Osteoblast (primary cell): ENCODE measurements at regions not wholly inside any gene's neighbourhood (a gene's known extent, or its start where the extent isn't known, plus 50 kb on each side); places are given as distances from the start of the nearest gene placed in this dataset.

ENCODE experiments used
- DNase-seq: peaks from one replicate; pipeline ENCODE4 v3.0.0; 2011; ENCODE audit warnings: low spot score, mixed read lengths; ENCODE audit not compliant: insufficient read length; ENCODE audit errors: missing footprints
- H2AFZ ChIP-seq: 2 replicates; pipeline ENCODE4 v1.6.0; 2011; ENCODE audit warnings: mild to moderate bottlenecking, low read length
- H3K27ac ChIP-seq: 2 replicates; pipeline ENCODE4 v1.5.1; 2011; ENCODE audit warnings: mild to moderate bottlenecking, low read depth, low read length, moderate library complexity
- H3K27me3 ChIP-seq: 2 replicates; pipeline ENCODE4 v1.6.0; 2012; ENCODE audit warnings: mild to moderate bottlenecking, control low read depth, inconsistent platforms, low read length, moderate library complexity; ENCODE audit not compliant: insufficient read depth
- H3K36me3 ChIP-seq: 2 replicates; pipeline ENCODE4 v1.5.1; 2011; ENCODE audit warnings: mild to moderate bottlenecking, low read length, control low read depth, moderate library complexity; ENCODE audit not compliant: insufficient read depth
- H3K4me1 ChIP-seq: 2 replicates; pipeline ENCODE4 v1.5.1; 2011; ENCODE audit warnings: mild to moderate bottlenecking, low read length, control low read depth, moderate library complexity; ENCODE audit not compliant: insufficient read depth
- H3K4me2 ChIP-seq: 2 replicates; pipeline ENCODE4 v1.6.0; 2011; ENCODE audit warnings: mild to moderate bottlenecking, low read length; ENCODE audit not compliant: insufficient read depth
- H3K4me3 ChIP-seq: fragments of 200-600 bp; sonication (generic); 3 replicates; pipeline ENCODE4 v1.5.1; 2012; ENCODE audit warnings: mild to moderate bottlenecking, low read length, inconsistent platforms; ENCODE audit not compliant: insufficient read depth
- H3K79me2 ChIP-seq: 2 replicates; pipeline ENCODE4 v1.6.0; 2012; ENCODE audit warnings: mild to moderate bottlenecking, low read length, control low read depth, inconsistent platforms; ENCODE audit not compliant: insufficient read depth
- H3K9me3 ChIP-seq: 2 replicates; pipeline ENCODE4 v1.5.1; 2011; ENCODE audit warnings: low read depth, low read length, control low read depth
- H4K20me1 ChIP-seq: 2 replicates; pipeline ENCODE4 v1.6.0; 2012; ENCODE audit warnings: mild to moderate bottlenecking, low read length, control low read depth; ENCODE audit not compliant: insufficient read depth
- TF ChIP-seq, protein P1 (sequence below): IDR thresholded peaks from 2 replicates; pipeline ENCODE4 v1.5.1; 2011; ENCODE audit warnings: mild to moderate bottlenecking, low read depth, low read length, moderate library complexity; ENCODE audit errors: extremely low read depth

DNA sequence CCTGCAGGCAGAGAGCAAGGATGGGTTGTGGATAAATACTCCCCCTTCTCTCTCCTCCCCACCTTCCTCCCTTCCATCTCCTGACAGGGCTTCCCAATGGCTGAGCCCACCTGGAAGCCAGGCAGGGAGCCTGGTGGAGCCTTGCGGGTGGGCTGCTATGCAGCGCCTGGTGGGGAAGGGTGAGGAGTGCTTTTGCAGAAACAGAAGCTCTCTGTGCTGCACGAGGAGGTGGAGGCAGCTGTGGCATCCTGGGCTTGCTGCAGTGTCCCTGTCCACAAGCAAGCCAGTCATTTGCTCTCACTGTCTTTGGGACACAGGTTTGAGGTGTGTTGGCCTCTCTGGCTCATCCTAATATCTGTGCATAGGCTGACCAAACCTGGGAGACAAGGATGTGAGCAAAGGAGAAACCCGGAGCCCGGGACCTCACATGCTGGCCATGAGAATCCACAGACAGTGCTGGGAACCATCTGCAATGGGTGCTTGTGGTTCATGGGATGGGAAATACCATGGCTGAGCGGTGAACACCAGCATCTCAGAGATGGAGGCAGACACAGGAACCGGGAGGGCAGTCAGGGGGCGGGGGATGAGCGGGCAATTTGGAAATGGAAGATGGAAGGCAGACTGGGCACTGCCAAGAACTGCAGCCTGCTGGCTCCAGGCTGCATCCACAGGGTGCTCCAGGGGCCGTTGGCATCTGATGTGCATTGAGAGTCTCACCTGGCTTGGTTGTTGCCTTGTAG is 364.2 kb downstream of the GLRX3 start:
- Histone ChIP-seq H3K79me2 (no peaks in the 10 kb centered on the region), H2AFZ (no peak overlapping the region), H4K20me1 (no peaks in the 10 kb centered on the region), H3K27me3 (no peaks in the 10 kb centered on the region), H3K4me1 (no peaks in the 10 kb centered on the region), H3K36me3 (no peaks in the 10 kb centered on the region), H3K4me2 (no peak overlapping the region), H3K9me3 (peaks cover 3% of the 10 kb centered on the region), H3K4me3 (no peak overlapping the region), H3K27ac (no peak overlapping the region)
- no peak for DNase-seq
- TF ChIP-seq, protein P1, sequence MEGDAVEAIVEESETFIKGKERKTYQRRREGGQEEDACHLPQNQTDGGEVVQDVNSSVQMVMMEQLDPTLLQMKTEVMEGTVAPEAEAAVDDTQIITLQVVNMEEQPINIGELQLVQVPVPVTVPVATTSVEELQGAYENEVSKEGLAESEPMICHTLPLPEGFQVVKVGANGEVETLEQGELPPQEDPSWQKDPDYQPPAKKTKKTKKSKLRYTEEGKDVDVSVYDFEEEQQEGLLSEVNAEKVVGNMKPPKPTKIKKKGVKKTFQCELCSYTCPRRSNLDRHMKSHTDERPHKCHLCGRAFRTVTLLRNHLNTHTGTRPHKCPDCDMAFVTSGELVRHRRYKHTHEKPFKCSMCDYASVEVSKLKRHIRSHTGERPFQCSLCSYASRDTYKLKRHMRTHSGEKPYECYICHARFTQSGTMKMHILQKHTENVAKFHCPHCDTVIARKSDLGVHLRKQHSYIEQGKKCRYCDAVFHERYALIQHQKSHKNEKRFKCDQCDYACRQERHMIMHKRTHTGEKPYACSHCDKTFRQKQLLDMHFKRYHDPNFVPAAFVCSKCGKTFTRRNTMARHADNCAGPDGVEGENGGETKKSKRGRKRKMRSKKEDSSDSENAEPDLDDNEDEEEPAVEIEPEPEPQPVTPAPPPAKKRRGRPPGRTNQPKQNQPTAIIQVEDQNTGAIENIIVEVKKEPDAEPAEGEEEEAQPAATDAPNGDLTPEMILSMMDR = no peak

DNA sequence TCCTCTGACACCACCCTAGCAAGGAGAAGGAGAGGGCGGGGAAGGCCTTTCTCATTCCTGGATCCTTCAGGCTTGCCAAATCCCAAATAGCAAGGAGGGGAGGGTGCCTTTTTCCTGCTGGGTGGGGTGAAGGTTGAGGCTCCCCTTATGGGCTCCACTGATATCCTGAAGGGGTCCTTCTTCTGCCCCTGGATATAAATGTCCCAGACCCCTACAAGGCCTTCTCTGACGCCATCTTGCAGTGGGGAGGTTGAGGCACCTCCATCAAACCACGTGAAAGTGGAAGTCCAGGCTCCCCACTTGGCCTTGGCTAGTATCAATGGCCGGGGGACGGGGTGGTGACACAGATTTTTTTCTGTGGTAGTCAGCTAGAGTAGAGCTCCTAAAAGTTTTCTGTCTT is 371.3 kb downstream of the GLRX3 start:
- H3K9me3 ChIP-seq = no peaks in the 10 kb centered on the region
- no peaks in the 10 kb centered on the region for H3K4me1 ChIP-seq
- TF ChIP-seq, protein P1 = no peak

DNA sequence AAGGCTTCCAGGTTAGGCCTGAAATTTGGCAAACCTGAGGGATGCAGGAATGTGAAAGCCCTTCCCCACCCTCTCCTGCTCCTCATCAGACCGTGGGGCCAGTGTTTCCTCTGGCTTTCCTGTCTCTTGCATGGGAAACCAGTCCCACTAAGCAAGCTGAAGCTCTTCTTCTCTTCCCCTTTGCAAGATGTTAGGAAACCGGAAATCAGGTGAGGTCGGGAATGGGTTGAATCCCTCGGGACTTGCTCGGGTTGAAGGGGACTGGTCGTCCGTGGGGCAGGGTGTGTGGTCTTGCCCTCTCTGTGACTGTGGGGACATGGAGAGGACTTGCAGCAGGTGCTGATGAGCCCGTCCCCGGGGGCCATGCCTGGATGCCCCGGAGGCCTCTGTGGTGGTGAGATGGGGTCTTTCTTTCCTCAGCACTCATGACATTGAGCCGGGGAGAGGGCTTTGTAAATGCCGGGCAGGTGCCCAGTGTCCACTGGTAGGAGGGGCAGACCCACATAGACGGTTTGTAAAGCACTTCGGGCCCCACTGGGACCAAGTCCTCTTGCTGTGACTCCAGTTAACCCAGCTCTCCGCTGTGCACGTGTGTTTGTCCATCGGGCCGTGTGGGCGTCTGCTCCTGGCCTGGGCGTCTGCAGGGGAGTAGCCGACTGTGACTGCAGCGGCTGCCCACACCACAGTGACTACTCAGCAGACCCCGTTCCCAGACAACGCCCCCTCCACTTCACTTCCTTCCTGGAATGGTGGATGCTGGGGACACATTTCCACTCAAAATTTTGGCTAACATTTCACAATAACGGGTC is 373.9 kb downstream of the GLRX3 start:
- Histone ChIP-seq H2AFZ (no peak overlapping the region), H3K9me3 (no peaks in the 10 kb centered on the region)
- TF ChIP-seq, protein P1 = no peak

More for the DNA sequence above, 371.3 kb downstream of the GLRX3 start:
- no peak overlapping the region for H3K4me3 ChIP-seq
- no peak overlapping the region for H3K4me2 ChIP-seq
- no peaks in the 10 kb centered on the region for H3K79me2 ChIP-seq
- no peak overlapping the region for H2AFZ ChIP-seq
- no peak overlapping the region for H3K27ac ChIP-seq
- H3K36me3 ChIP-seq = no peaks in the 10 kb centered on the region
- H4K20me1 ChIP-seq = no peaks in the 10 kb centered on the region
- H3K27me3 ChIP-seq = no peaks in the 10 kb centered on the region
- no peak for DNase-seq

DNA sequence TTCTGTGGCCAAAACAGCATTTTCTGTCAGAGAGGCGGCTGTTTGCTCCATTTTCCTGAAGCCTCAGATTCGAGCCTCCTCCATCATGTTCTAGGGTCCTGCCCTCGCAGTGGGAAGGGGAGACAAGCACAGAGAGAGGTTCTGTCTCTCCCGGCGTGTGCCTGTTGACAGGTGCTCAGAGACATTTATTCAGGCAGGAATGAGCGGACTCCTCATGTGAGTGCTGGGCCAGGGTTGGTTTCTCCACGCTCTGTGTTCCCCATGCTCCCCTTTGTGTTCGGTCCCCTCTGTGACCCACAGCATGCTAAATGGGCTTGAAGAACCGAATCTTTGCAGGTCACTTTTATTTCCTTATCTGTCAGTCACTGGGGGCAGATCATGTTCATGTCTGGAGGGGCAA is 374.6 kb downstream of the GLRX3 start:
- H3K4me3 ChIP-seq = no peak overlapping the region
- H2AFZ ChIP-seq = no peak overlapping the region
- H3K4me1 ChIP-seq = no peaks in the 10 kb centered on the region
- H3K36me3 ChIP-seq = no peaks in the 10 kb centered on the region
- H3K4me2 ChIP-seq = no peak overlapping the region
- no peak for DNase-seq
- H3K9me3 ChIP-seq = no peaks in the 10 kb centered on the region
- TF ChIP-seq, protein P1 = no peak
- no peak overlapping the region for H3K27ac ChIP-seq
- H4K20me1 ChIP-seq = no peaks in the 10 kb centered on the region
- H3K79me2 ChIP-seq = no peaks in the 10 kb centered on the region
- no peaks in the 10 kb centered on the region for H3K27me3 ChIP-seq

More for the DNA sequence above, 373.9 kb downstream of the GLRX3 start:
- H3K27ac ChIP-seq = no peak overlapping the region
- no peaks in the 10 kb centered on the region for H3K27me3 ChIP-seq
- no peaks in the 10 kb centered on the region for H3K36me3 ChIP-seq
- no peaks in the 10 kb centered on the region for H4K20me1 ChIP-seq
- DNase-seq = no peak
- no peaks in the 10 kb centered on the region for H3K79me2 ChIP-seq
- H3K4me3 ChIP-seq = no peak overlapping the region
- H3K4me1 ChIP-seq = no peaks in the 10 kb centered on the region
- H3K4me2 ChIP-seq = no peak overlapping the region
